ENCODE measurements at regions not wholly inside any gene's neighbourhood (a gene's known extent, or its start where the extent isn't known, plus 50 kb on each side); places are given as distances from the start of the nearest gene placed in this dataset.

- Histone ChIP-seq H2AFZ (ENCODE audit: low read depth) (no peak overlapping the region), H3K4me2 (no peak overlapping the region), H3K9me2 (no peaks in the 10 kb centered on the region), H3K27me3 (ENCODE audit: insufficient read depth) (no peaks in the 10 kb centered on the region; the same call in 1 of the 2 replicates), H3K36me3 (replicated peaks in 1 of 2; ENCODE audit: control insufficient read depth in 1 of 2, insufficient read depth in 2 of 2, low read length in 1 of 2) (no peaks in the 10 kb centered on the region), H3K27ac (ENCODE audit: low read depth in 2 of 2, low read length in 1 of 2) (no peak overlapping the region), H3F3A (replicated peaks; ENCODE audit: insufficient read depth) (no peaks in the 10 kb centered on the region), H3K9ac (no peak overlapping the region), H3K4me3 (ENCODE audit: low read depth in 2 of 2, low read length in 1 of 2) (no peak overlapping the region), H3K4me1 (ENCODE audit: control insufficient read depth in 1 of 2, insufficient read depth in 2 of 2, low read depth in 1 of 2, low read length in 1 of 2) (no peaks in the 10 kb centered on the region), H4K20me1 (ENCODE audit: insufficient read depth) (no peaks in the 10 kb centered on the region), H3K79me2 (ENCODE audit: insufficient read depth) (no peaks in the 10 kb centered on the region), H3K9me3 (no peaks in the 10 kb centered on the region)
- DNase-seq: no peak
- ChIA-PET CTCF (interaction anchor here (0.9 kb wide), 1 partner anchor 25 kb away, joined by 4 read pairs; no protein-coding TSS in a partner anchor), POLR2A (no interaction called here)
- TF ChIP-seq SIN3A (IDR thresholded peaks at IDR 0.05; ENCODE audit: borderline replicate concordance, low read depth, low read length) (no peak), IRF3 (IDR thresholded peaks at IDR 0.05; ENCODE audit: low read depth, low read length) (no peak), POLR2AphosphoS5 (IDR thresholded peaks at IDR 0.05; ENCODE audit: low read depth, low read length) (no peak), FOXJ3 (CRISPR knock-in tag; IDR thresholded peaks at IDR 0.05) (no peak), PBX3 (IDR thresholded peaks at IDR 0.05) (no peak), FOXM1 (IDR thresholded peaks at IDR 0.05; ENCODE audit: low read depth) (no peak), USF2 (IDR thresholded peaks at IDR 0.05; ENCODE audit: borderline replicate concordance, low read depth, low read length) (no peak), GATA2 (CRISPR knock-in tag; IDR thresholded peaks at IDR 0.05) (no peak), FOSL2 (IDR thresholded peaks at IDR 0.05; ENCODE audit: borderline replicate concordance, low read depth) (no peak), NRF1 (IDR thresholded peaks at IDR 0.05; ENCODE audit: low read depth, low read length) (no peak), ELF1 (IDR thresholded peaks at IDR 0.05) (no peak), CHD2 (IDR thresholded peaks at IDR 0.05; ENCODE audit: low read length, partially characterized antibody) (no peak), ZBTB33 (IDR thresholded peaks at IDR 0.05; ENCODE audit: borderline replicate concordance, low read depth) (no peak), MXI1 (IDR thresholded peaks at IDR 0.05; ENCODE audit: low read depth, low read length) (no peak), NFIC (IDR thresholded peaks at IDR 0.05; ENCODE audit: borderline replicate concordance) (no peak), RCOR1 (IDR thresholded peaks at IDR 0.05; ENCODE audit: low read length) (no peak)
- 2% methylated on average over 2 of the region's 2 CpGs for WGBS (ENCODE audit: low lambda C conversion rate)
Measured at GRCh38 chr14:56379956-56380355, 199.6 kb upstream of the TMEM260 start.

Measured in SK-N-SH (cell line).